ENCODE measurements at regions not wholly inside any gene's neighbourhood (a gene's known extent, or its start where the extent isn't known, plus 50 kb on each side); places are given as distances from the start of the nearest gene placed in this dataset.

DNA sequence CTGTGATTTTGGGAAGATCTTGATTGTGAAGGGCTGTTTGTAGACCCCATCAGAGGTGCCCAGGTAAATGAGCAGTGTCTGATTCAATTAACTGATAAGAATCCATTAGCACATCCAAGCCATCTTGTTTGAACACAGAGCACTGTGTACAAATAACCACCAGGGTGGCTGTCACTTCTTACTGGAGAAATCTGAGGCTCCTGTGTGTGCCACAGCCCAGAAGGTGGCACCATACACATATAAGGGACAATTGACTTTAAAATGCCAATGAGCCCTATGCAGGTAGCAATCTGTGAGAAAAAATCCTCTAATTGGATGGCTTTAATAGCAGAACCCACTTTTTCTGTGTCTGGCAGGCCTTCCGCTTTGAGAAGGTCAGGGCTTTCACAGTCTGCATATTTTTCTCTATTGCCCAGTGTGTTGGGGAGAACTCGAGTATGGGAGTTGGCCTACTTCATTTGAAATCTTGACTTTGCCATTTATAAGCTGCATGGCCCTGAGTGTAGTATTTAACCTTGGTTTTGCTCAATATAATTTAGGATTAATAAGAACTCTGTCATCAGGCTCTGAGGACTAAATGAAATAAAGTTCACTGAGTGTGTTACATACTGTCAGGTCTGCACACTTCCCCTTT, 517.4 kb downstream of the CCSER2 start:
- TF ChIP-seq, protein P1, sequence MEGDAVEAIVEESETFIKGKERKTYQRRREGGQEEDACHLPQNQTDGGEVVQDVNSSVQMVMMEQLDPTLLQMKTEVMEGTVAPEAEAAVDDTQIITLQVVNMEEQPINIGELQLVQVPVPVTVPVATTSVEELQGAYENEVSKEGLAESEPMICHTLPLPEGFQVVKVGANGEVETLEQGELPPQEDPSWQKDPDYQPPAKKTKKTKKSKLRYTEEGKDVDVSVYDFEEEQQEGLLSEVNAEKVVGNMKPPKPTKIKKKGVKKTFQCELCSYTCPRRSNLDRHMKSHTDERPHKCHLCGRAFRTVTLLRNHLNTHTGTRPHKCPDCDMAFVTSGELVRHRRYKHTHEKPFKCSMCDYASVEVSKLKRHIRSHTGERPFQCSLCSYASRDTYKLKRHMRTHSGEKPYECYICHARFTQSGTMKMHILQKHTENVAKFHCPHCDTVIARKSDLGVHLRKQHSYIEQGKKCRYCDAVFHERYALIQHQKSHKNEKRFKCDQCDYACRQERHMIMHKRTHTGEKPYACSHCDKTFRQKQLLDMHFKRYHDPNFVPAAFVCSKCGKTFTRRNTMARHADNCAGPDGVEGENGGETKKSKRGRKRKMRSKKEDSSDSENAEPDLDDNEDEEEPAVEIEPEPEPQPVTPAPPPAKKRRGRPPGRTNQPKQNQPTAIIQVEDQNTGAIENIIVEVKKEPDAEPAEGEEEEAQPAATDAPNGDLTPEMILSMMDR (IDR thresholded peaks at IDR 0.05), result peak; percentile 27 to 59
- H3K4me1 ChIP-seq, result peaks cover 0 to 1% of the 10 kb centered on the region in 2 donors
- no peaks in the 10 kb centered on the region for H3K27me3 ChIP-seq
- no peaks in the 10 kb centered on the region for H3K9me3 ChIP-seq
- no peak overlapping the region for H3K27ac ChIP-seq
- no peak overlapping the region for H3K4me3 ChIP-seq
- H3K36me3 ChIP-seq, result no peaks in the 10 kb centered on the region
- no peak for DNase-seq (ENCODE audit: low spot score)

DNA sequence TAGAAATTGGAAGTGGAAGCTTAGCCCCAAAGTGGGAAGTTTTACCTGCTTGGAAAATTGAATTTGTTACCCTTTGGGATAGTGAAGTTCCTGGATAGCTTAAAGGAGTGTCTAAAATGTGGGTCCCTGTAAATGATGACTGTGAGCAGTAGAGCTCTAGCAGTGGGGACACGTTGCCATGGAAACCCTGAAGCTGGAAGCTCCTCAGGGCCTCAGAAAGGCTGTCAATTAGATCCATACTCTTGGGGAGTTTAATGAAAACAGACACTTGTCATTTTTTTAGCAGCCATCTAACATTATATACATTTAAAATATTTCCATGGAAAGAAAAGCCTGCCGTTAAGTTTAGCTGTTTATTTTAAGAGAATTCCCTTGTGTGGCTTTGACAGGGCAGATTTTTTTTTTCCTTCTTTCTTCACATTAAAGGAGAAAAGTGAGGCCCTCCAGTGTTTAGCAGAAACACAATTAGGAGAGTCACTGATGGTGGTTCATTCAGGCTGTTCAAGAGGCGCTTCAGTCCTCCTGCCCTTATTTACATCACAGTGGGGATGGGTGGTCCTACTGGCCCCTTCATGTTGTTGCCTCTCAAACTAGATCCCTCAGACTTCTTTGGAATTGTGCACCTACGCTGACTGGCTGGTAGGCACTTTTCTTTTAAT, 518.4 kb downstream of the CCSER2 start:
- Histone ChIP-seq H3K4me3 (no peak overlapping the region), H3K27ac (no peak overlapping the region), H3K9me3 (no peaks in the 10 kb centered on the region), H3K36me3 (no peaks in the 10 kb centered on the region), H3K27me3 (no peaks in the 10 kb centered on the region), H3K4me1 (no peaks in the 10 kb centered on the region)
- no peak for DNase-seq (ENCODE audit: low spot score)
- TF ChIP-seq, protein P1 (IDR thresholded peaks at IDR 0.05), result no peak

DNA sequence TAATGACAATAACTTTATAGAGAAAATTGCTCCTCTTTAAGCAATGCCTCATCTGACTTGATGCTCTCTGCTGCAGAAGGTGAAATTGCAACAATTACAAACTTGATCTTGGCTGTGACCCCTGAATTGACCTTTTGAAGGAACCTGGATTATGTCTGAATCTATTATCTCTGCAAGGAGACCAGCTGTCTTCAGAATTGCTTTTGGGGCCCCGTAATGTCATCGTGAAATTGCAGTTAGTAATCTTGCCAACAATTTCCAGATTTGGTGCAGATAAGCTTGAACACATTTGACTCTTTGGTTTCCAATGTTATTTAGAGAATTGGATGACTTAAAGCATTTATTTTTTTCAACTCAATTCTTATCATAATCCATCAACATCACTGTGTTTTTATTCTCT, 520.6 kb downstream of the CCSER2 start:
- Histone ChIP-seq H3K27me3 (no peaks in the 10 kb centered on the region), H3K27ac (no peak overlapping the region), H3K36me3 (no peaks in the 10 kb centered on the region), H3K4me3 (no peak overlapping the region), H3K9me3 (no peaks in the 10 kb centered on the region), H3K4me1 (no peaks in the 10 kb centered on the region)
- no peak for DNase-seq (ENCODE audit: low spot score)
- TF ChIP-seq, protein P1 (IDR thresholded peaks at IDR 0.05), result no peak

DNA sequence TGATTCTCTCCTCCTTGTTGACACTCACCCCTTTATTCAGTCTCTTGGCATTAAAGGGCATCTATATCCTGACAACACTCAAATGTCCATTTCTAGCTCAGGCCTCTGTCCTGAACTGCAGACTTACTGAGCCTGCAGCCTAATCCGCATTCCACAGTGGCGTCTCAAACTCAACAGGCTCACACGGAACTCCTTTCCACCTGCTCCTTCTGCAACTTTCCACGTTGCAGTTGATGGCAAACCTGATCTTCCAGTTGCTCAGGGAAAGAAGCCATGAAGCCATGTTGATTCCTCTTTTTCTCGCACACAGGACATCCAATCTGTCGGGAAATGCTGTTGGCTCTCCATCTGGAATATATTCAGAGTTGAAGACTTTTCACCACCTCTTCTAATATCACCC, 522.4 kb downstream of the CCSER2 start:
- Histone ChIP-seq H3K27ac (no peak overlapping the region), H3K4me3 (no peak overlapping the region), H3K4me1 (no peaks in the 10 kb centered on the region), H3K27me3 (no peaks in the 10 kb centered on the region), H3K9me3 (no peaks in the 10 kb centered on the region), H3K36me3 (no peaks in the 10 kb centered on the region)
- no peak for DNase-seq (ENCODE audit: low spot score)
- TF ChIP-seq, protein P1 (IDR thresholded peaks at IDR 0.05), result no peak

DNA sequence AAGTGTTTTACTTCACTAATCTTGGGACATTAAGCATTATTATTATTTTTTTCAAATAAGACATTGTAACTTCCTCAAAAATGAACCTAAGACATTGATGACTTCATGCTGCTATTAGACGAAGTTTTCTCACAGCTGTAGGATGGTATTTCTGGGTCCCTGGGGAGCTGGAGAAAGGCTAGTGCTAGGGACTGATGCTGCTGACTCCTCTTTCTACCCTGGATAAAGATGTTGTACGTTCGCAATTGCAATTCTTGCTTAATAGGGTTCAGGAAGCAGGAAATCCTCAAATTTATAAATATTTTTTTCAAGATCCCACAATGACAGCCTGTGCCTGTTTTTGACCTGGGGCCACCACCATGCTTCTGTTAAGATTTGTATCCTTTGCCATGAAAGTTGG, 526.0 kb downstream of the CCSER2 start:
- no peak overlapping the region for H3K4me3 ChIP-seq

More for the DNA sequence above, 526.0 kb downstream of the CCSER2 start:
- Histone ChIP-seq H3K36me3 (no peaks in the 10 kb centered on the region), H3K9me3 (no peaks in the 10 kb centered on the region), H3K27ac (no peak overlapping the region), H3K27me3 (no peaks in the 10 kb centered on the region), H3K4me1 (no peaks in the 10 kb centered on the region)
- TF ChIP-seq, protein P1 (IDR thresholded peaks at IDR 0.05), result no peak
- no peak for DNase-seq (ENCODE audit: low spot score)

All from right atrium auricular region (tissue), 2 donors.